SJSA1 (cell line): ENCODE measurements at regions not wholly inside any gene's neighbourhood (a gene's known extent, or its start where the extent isn't known, plus 50 kb on each side); places are given as distances from the start of the nearest gene placed in this dataset.

Experiments
- DNase-seq, 2 experiments: peaks; one replicate each; pipeline ENCODE4 v3.0.0-alpha.2; 2015 to 2020; ENCODE audit warnings: low spot score in 2 of 2, low read depth in 1 of 2
- H3K27ac ChIP-seq: fragments of 250-450 bp; sonication (Bioruptor Pico); 2 replicates; pipeline ENCODE4 v1.5.1; 2020; ENCODE audit warnings: mild to moderate bottlenecking, moderate library complexity
- H3K27me3 ChIP-seq: fragments of 250-450 bp; sonication (Bioruptor Pico); replicated peaks from 2 replicates; pipeline ENCODE4 v1.5.1; 2020; ENCODE audit warnings: mild to moderate bottlenecking, moderate library complexity
- H3K36me3 ChIP-seq: fragments of 250-450 bp; sonication (Bioruptor Pico); 2 replicates; pipeline ENCODE4 v1.5.1; 2020; ENCODE audit warnings: mild to moderate bottlenecking
- H3K4me1 ChIP-seq: fragments of 250-450 bp; sonication (Bioruptor Pico); replicated peaks from 2 replicates; pipeline ENCODE4 v1.6.1; 2021; ENCODE audit warnings: mild to moderate bottlenecking
- H3K4me3 ChIP-seq: fragments of 250-450 bp; sonication (Bioruptor Pico); 2 replicates; pipeline ENCODE4 v1.5.1; 2020; ENCODE audit warnings: mild to moderate bottlenecking
- H3K9me3 ChIP-seq: fragments of 250-450 bp; sonication (Bioruptor Pico); replicated peaks from 2 replicates; pipeline ENCODE4 v1.5.1; 2020; ENCODE audit warnings: mild to moderate bottlenecking

- Histone ChIP-seq H3K9me3 (no peaks in the 10 kb centered on the region), H3K27ac (no peak overlapping the region), H3K4me3 (no peak overlapping the region), H3K36me3 (no peaks in the 10 kb centered on the region), H3K27me3 (no peaks in the 10 kb centered on the region), H3K4me1 (no peaks in the 10 kb centered on the region)
- DNase-seq: no peak
Measured at GRCh38 chr11:119872611-119873310, 143.8 kb upstream of the NECTIN1 start.

- no peaks in the 10 kb centered on the region for H3K36me3 ChIP-seq
- H3K27ac ChIP-seq: no peak overlapping the region
- H3K9me3 ChIP-seq: no peaks in the 10 kb centered on the region
- no peak overlapping the region for H3K4me3 ChIP-seq
- no peaks in the 10 kb centered on the region for H3K4me1 ChIP-seq
- H3K27me3 ChIP-seq: no peaks in the 10 kb centered on the region
- no peak for DNase-seq
Measured at GRCh38 chr11:119865661-119866156, 136.7 kb upstream of the NECTIN1 start.

- H3K9me3 ChIP-seq: no peaks in the 10 kb centered on the region
- no peaks in the 10 kb centered on the region for H3K27me3 ChIP-seq
- no peak overlapping the region for H3K4me3 ChIP-seq
- H3K27ac ChIP-seq: no peak overlapping the region
- no peaks in the 10 kb centered on the region for H3K4me1 ChIP-seq
- no peaks in the 10 kb centered on the region for H3K36me3 ChIP-seq
- no peak for DNase-seq
Measured at GRCh38 chr11:119864836-119865235, 135.8 kb upstream of the NECTIN1 start.

GRCh38 chr11:119863851-119864601 lies 135.0 kb upstream of the NECTIN1 start:
- no peak for DNase-seq
- no peaks in the 10 kb centered on the region for H3K36me3 ChIP-seq
- H3K27me3 ChIP-seq: no peaks in the 10 kb centered on the region
- H3K27ac ChIP-seq: no peak overlapping the region
- H3K4me3 ChIP-seq: no peak overlapping the region
- H3K4me1 ChIP-seq: no peaks in the 10 kb centered on the region
- no peaks in the 10 kb centered on the region for H3K9me3 ChIP-seq

- Histone ChIP-seq H3K36me3 (no peaks in the 10 kb centered on the region), H3K4me3 (no peak overlapping the region), H3K27me3 (no peaks in the 10 kb centered on the region), H3K9me3 (no peaks in the 10 kb centered on the region), H3K4me1 (no peaks in the 10 kb centered on the region), H3K27ac (no peak overlapping the region)
- no peak for DNase-seq
Measured at GRCh38 chr11:119863236-119863635, 134.2 kb upstream of the NECTIN1 start.

GRCh38 chr11:119861160-119861559 lies 132.2 kb upstream of the NECTIN1 start:
- H3K4me1 ChIP-seq: no peaks in the 10 kb centered on the region
- no peaks in the 10 kb centered on the region for H3K9me3 ChIP-seq
- H3K27me3 ChIP-seq: no peaks in the 10 kb centered on the region

GRCh38 chr11:119860561-119861094 lies 131.6 kb upstream of the NECTIN1 start:
- no peaks in the 10 kb centered on the region for H3K4me1 ChIP-seq
- H3K27me3 ChIP-seq: no peaks in the 10 kb centered on the region
- no peaks in the 10 kb centered on the region for H3K36me3 ChIP-seq
- H3K9me3 ChIP-seq: no peaks in the 10 kb centered on the region
- no peak overlapping the region for H3K4me3 ChIP-seq
- DNase-seq: no peak
- H3K27ac ChIP-seq: no peak overlapping the region

More at GRCh38 chr11:119861160-119861559, 132.2 kb upstream of the NECTIN1 start:
- Histone ChIP-seq H3K4me3 (no peak overlapping the region), H3K27ac (no peak overlapping the region), H3K36me3 (no peaks in the 10 kb centered on the region)
- no peak for DNase-seq

GRCh38 chr11:119859684-119860083 lies 130.7 kb upstream of the NECTIN1 start:
- Histone ChIP-seq H3K4me1 (no peaks in the 10 kb centered on the region), H3K27me3 (no peaks in the 10 kb centered on the region), H3K36me3 (no peaks in the 10 kb centered on the region), H3K4me3 (no peak overlapping the region), H3K9me3 (no peaks in the 10 kb centered on the region), H3K27ac (no peak overlapping the region)
- no peak for DNase-seq

GRCh38 chr11:119858288-119858687 lies 129.3 kb upstream of the NECTIN1 start:
- DNase-seq: no peak
- no peaks in the 10 kb centered on the region for H3K9me3 ChIP-seq
- H3K4me3 ChIP-seq: no peak overlapping the region
- H3K27me3 ChIP-seq: no peaks in the 10 kb centered on the region
- H3K36me3 ChIP-seq: no peaks in the 10 kb centered on the region
- no peaks in the 10 kb centered on the region for H3K4me1 ChIP-seq
- no peak overlapping the region for H3K27ac ChIP-seq

- Histone ChIP-seq H3K27me3 (no peaks in the 10 kb centered on the region), H3K27ac (no peak overlapping the region), H3K4me3 (no peak overlapping the region), H3K4me1 (no peaks in the 10 kb centered on the region), H3K36me3 (no peaks in the 10 kb centered on the region), H3K9me3 (no peaks in the 10 kb centered on the region)
- no peak for DNase-seq
Measured at GRCh38 chr11:119856681-119857485, 127.9 kb upstream of the NECTIN1 start.

- H3K27ac ChIP-seq: no peak overlapping the region
- H3K4me3 ChIP-seq: no peak overlapping the region
- H3K9me3 ChIP-seq: no peaks in the 10 kb centered on the region
- no peaks in the 10 kb centered on the region for H3K36me3 ChIP-seq
- no peak for DNase-seq
- no peaks in the 10 kb centered on the region for H3K27me3 ChIP-seq
- H3K4me1 ChIP-seq: no peaks in the 10 kb centered on the region
Measured at GRCh38 chr11:119855066-119855465, 126.1 kb upstream of the NECTIN1 start.

- Histone ChIP-seq H3K27me3 (no peaks in the 10 kb centered on the region), H3K27ac (no peak overlapping the region), H3K4me1 (no peaks in the 10 kb centered on the region), H3K36me3 (no peaks in the 10 kb centered on the region), H3K9me3 (no peaks in the 10 kb centered on the region), H3K4me3 (no peak overlapping the region)
- no peak for DNase-seq
Measured at GRCh38 chr11:119854521-119854920, 125.5 kb upstream of the NECTIN1 start.

GRCh38 chr11:119853581-119854360 lies 124.8 kb upstream of the NECTIN1 start:
- Histone ChIP-seq H3K36me3 (no peaks in the 10 kb centered on the region), H3K27me3 (no peaks in the 10 kb centered on the region), H3K9me3 (no peaks in the 10 kb centered on the region), H3K27ac (no peak overlapping the region), H3K4me1 (no peaks in the 10 kb centered on the region), H3K4me3 (no peak overlapping the region)
- DNase-seq: no peak
